Esophagus muscularis mucosa (tissue), 3 donors: ENCODE measurements at regions not wholly inside any gene's neighbourhood (a gene's known extent, or its start where the extent isn't known, plus 50 kb on each side); places are given as distances from the start of the nearest gene placed in this dataset.
"Not testable (repeated sequence)": the region's sequence is repeated elsewhere in the genome, so short reads cannot be mapped to it uniquely, and the experiment has no call there.

Experiments used
- POLR2A ChIP-seq: fragments of 450-650 bp; IDR thresholded peaks from one replicate; pipeline ENCODE4 v1.6.1; 2017; ENCODE audit warnings: antibody characterized with exemption, moderate library complexity, mild to moderate bottlenecking, low read depth
- POLR2AphosphoS5 ChIP-seq, 2 donors: sonication (generic); formaldehyde crosslinking; IDR thresholded peaks; one replicate each; pipeline ENCODE4 v1.6.1; 2017; ENCODE audit warnings: antibody characterized with exemption in 2 of 2
- TF ChIP-seq, protein P1 (sequence below), 3 experiments: fragments of 200-600 bp in 2 of 3; fragments of 450-650 bp in 1 of 3; sonication (generic) in 2 of 3; IDR thresholded peaks; one replicate each; pipeline ENCODE4 v1.5.1; 2017 to 2019; ENCODE audit warnings: antibody characterized with exemption in 3 of 3, mild to moderate bottlenecking in 2 of 3, moderate library complexity in 1 of 3

DNA sequence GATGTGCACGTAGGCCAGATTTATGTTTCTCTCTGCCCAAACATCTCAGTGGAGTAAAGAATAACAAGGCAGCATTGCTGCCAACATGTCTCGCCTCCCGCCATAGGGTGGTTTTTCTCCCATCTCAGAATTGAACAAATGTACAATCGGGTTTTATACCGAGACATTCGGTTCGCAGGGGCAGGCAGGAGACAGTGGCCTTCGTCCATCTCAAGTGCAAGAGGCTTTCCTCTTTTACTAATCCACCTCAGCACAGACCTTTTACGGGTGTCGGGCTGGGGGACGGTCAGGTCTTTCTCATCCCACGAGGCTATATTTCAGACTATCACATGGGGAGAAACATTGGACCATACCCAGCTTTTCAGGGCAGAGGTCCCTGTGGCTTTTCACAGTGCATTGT is 118.9 kb upstream of the LARP1 start:
- TF ChIP-seq, protein P1, sequence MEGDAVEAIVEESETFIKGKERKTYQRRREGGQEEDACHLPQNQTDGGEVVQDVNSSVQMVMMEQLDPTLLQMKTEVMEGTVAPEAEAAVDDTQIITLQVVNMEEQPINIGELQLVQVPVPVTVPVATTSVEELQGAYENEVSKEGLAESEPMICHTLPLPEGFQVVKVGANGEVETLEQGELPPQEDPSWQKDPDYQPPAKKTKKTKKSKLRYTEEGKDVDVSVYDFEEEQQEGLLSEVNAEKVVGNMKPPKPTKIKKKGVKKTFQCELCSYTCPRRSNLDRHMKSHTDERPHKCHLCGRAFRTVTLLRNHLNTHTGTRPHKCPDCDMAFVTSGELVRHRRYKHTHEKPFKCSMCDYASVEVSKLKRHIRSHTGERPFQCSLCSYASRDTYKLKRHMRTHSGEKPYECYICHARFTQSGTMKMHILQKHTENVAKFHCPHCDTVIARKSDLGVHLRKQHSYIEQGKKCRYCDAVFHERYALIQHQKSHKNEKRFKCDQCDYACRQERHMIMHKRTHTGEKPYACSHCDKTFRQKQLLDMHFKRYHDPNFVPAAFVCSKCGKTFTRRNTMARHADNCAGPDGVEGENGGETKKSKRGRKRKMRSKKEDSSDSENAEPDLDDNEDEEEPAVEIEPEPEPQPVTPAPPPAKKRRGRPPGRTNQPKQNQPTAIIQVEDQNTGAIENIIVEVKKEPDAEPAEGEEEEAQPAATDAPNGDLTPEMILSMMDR (IDR thresholded peaks at IDR 0.05), result not testable (repeated sequence)
- not testable (repeated sequence) for TF ChIP-seq POLR2A; POLR2AphosphoS5 (IDR thresholded peaks at IDR 0.05)
